ENCODE measurements at regions not wholly inside any gene's neighbourhood (a gene's known extent, or its start where the extent isn't known, plus 50 kb on each side); places are given as distances from the start of the nearest gene placed in this dataset.
"Not testable (repeated sequence)": the region's sequence is repeated elsewhere in the genome, so short reads cannot be mapped to it uniquely, and the experiment has no call there.

DNA sequence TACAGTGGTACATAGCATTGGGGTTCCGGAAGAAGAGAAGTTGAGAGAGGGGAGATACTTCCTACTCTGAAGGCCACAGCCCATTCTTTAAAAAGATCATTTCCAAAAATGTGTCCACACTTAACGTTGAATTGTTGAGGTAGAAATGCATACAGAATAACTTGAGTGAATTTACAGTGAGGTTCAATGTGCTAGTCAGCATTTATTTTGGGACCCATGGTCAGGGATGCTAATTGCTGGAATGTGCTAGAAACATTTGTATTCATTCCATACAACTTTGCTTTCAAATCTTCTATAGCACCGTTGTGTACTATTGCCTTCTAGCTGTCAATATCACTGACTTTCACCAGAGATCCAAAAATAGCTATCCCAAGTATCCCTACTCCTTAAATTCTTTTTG is 325.9 kb downstream of the SATB2 start:
- DNase-seq = no peak
- ATAC-seq = no peak

DNA sequence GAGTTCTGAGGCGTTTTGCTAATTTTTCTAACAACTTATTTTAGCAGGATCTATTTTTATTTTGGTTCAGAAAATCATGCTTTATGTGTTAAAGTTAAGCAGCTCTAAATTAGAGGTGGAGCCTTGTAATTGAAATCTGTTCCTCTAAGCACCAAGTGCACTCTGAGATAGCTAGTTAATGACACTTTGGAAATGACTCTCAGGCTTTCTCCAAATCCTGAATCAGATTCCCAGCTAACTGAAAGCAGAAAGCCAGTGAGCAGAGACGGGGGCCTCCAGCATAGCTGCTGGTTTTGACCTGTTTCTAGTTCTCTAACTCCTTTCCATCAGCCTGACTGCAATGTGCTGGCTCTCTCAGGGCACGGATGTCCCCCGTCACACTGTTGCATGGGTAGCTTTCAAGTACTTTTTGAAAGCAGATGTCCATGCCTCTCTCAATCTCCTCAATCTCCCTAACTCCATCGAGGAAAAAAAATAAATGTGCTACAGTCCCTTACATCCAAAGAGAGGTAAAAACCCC is 326.5 kb downstream of the SATB2 start:
- no peak for DNase-seq
- no peak for ATAC-seq

DNA sequence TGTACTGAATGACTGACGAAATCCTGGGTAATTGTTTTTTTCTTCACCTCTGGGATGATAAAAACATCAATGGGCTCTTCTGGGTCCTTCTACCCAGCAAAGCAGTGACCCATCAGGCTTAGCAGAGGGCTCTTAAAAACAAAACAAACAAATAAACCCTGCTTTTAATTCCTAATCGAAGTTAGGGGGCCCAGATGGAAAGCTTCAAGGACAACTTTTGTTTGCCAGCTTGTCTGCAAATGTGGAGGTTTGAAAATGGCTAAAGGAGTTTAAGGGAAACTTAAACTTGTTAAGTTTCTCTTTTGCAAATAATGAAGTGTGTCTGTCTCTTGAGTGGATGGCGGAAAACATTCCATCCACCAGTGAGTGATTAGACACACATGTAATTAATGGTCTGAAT is 327.2 kb downstream of the SATB2 start:
- ATAC-seq (no peak), DNase-seq (no peak)

DNA sequence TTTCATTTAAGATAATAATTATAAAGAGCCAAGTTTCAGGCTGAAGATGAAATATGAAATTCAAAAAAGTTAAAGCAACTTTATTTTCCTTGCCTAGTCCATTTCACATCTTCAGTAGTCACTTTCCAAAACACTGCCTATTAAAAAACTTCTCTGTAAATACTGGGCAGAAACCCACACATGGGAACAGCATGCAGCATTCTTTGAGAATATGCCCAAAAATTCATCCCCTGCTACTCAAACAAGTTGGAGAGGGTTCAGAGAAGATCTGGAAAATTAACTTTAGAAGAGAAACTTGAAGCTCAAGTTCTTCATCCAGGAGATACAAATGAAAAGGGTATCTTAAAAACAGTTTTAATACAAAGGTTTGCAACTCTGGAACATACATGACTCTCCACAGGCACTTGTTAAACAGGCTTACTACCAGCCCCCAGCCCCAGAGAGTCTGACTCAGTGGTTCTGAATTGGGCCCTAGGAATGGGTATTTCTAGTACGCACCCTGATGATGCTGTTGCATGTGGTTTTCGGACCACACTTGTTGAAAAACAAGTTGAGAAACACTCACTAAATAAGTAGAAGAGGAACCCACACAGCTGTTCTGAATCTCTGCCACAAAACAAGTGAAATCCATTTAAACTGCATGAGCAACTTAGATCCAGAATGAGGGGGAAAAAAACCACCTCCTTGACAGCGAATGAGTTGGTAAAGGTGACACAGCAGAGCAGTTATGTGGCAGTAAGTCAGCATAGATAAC is 329.1 kb downstream of the SATB2 start:
- no peak for DNase-seq
- ATAC-seq = no peak

DNA sequence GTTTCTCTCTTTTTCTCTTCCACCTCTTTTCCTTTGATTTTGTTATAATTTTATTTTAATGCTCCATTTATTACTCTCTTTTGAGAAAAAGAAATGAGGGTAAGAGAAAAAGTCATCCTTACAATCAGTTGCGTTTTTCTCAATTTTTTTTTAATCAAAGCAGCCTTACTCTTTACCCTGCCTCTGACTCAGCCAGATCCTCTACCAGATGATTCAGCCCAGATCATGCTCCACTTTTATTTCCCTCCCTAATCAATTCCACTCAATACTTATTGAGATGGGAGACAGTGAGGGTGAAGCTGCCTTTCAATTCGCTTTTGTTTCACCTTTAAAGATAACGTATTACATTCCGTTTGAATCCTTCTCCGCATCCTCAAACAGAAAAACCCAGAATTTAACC is 337.9 kb downstream of the SATB2 start:
- DNase-seq = no peak
- ATAC-seq = no peak

DNA sequence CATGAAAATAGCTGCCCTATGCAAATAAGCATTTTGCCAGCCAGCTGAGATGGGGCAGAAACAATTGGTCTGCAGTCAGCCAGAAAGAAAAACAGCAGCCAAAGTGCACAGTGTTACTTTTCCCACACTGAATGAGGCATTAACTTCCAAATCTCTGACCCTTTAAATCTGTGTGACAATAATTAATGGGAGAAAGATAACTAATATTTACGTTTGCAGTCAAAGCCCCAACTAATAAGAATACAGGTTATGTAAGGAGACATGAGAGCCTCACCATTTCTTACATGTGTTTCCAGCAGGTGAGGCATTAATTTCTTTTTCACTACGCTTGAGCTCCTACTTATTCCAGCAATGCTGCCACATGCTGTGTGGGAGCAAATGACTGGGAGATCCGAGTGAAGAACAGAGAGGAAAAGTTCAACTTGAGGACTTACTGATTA is 339.0 kb downstream of the SATB2 start:
- ATAC-seq (no peak), DNase-seq (no peak)

DNA sequence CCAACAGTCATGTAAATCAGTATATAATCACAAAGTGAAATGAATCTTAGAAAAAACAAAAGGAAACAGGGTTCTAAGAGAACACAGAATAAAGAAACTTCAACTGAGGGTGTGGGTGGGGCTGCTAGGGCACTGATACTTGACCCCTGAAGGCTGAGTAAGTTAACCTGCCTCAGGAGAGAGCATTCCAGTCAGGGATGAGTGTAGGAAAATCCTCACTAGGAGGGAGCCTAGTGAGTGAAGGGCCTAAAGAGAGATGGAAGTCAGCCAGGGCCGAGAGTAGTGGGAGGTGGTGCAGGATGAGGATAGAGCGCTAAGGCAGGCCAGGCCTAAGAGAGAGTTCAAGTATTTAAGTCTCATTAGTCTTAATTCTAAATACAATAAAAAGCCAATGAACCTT is 342.6 kb downstream of the SATB2 start:
- no peak for DNase-seq
- no peak for ATAC-seq

DNA sequence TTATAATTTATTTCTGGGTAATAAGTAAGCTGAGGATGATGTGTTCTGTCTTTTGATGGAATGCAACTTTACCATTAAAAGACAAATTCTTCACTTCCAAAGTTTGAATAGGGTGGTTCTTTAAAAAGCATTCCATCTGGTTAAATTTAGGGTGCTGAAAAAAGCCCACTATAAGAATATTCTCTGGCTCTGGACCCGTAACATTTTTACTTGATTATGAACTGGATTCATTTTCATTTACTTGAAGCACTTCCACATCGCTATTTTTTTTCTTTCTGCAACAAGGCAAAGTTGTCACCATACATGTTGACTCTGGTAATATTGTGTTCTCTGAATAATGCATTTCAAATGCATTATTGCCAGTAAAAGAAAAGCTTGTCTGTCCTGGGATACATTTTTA is 344.6 kb downstream of the SATB2 start:
- ATAC-seq = no peak
- no peak for DNase-seq

DNA sequence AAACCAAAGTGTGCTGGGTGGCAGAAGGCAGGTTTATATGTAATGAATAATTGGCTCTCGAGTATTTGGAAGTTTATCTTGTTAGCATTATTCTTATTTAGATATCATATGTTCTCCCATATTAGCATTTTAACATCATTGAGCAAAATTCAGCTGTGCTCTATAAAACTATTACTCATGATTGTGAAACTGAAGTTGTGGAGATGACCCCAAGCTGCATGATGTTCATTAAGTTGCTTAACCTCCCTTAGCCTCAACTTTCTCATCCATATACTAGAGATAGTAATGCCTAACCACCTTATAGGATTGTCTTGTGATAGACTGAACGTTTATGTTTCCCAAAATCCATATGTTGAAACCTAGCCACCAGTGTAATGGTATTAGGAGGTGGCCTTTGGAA is 346.3 kb downstream of the SATB2 start:
- ATAC-seq = no peak
- DNase-seq = no peak

DNA sequence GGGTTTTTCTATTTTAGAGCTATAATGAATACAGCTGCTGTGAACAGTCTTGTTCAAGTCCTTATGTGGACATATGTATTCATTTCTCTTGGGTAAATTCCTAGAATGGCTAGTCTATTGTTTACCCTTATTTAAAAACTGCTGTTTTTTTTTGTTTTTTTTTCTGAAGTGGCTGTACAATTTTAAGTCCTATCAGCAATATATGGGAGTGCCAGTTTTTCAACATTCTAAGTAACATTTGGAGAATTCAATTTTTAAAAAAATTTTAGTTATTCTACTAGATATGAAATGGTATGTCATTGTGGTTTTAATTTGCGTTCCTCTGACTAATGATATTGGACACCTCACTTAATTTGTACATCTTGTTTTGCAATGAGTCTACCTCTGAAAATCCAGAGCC is 349.7 kb downstream of the SATB2 start:
- ATAC-seq (no peak), DNase-seq (no peak)

DNA sequence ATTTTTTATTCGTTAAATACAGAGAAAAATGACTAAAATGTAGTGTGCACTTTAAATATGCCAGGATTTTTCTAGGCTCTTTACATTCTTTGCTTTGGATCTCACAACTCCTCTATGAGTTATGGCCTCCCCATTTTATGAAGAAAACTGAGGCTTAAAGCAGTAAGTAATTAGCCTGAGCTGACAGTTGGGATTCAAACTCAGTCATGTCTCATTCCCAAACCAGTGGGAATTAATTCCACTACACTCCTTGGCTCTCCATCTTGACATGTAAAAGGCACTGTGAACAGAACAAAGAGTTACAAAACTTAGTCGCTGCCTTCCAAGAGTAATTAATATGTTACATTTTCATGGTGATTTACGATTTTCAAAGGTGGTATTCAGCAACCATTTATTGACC is 351.9 kb downstream of the SATB2 start:
- no peak for DNase-seq

DNA sequence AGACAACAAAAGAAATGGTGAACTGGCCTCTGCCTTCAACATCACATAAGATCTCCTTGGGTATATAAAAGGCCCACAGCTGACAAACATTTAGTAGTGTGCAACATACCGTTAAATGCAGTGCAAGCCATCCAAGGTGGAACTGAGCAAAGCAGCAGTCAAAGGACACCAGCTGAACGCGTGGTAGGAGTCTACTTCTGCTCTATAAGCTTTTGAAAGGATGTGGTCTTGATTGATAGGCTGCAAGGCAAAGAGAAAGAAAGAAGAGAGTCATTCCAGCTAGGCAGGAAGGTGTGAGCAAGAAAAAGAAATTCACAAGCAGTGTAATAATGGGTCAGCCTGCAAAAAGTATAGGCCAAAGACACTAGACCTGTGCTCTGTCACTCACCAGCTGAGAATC is 356.3 kb downstream of the SATB2 start:
- peak; percentile 32 for ATAC-seq
- DNase-seq = no peak

More for the DNA sequence above, 351.9 kb downstream of the SATB2 start:
- ATAC-seq = no peak

DNA sequence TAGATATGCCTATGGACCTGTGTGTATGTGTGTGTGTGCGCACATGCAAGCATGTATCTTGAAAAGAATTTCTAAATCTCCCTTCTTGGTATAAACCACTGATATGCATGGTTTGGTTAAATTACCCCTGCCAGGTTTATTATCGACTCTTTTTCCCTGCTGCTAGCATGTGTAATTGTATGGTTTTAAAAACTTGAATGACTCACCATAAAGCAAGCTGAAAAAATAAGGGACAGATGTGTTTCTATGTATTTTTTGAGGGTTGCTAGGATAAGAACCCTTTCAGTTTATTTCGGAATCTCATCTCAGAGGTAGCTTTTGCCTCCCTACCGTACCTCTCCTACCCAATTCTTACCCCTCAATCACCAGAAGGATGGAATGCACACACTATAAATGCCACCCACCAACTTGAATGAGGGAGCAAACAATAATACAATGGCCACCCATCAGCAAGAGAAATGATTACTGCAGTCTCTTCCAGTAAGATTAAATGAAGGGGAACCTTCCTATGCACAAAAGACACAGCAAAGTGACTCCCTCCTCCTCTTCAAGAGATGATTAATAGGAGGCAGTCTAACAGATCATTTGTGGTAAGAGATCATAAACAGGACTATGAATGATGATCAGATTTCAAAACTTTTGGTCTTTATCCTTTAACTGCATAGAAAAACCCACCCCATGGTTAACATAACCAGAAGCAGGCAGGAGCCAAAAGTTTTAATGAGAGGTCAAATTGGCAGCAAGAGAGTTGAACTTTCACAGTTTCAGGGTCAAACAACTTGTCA is 357.2 kb downstream of the SATB2 start:
- DNase-seq = no peak

DNA sequence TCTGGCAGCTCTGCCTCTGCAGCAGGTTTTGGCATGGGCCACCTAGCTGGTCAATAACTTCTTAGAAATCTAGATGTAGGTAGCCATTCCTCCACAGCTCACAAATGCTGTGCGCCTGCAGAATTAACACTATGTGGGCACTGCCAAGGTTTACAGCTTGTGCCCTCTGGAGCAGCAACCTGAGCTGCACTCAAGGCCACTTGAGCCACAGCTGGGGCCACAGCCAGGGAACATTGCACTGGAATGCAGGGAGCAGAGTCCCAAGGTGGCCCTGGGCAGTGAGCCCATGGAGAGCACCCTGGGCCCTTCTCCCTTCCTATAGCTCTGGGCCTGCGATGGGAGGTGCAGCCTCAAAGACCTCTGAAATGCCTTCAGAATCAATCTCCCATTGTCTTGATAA is 365.3 kb downstream of the SATB2 start:
- ATAC-seq (no peak), DNase-seq (no peak)

More for the DNA sequence above, 357.2 kb downstream of the SATB2 start:
- no peak for ATAC-seq

DNA sequence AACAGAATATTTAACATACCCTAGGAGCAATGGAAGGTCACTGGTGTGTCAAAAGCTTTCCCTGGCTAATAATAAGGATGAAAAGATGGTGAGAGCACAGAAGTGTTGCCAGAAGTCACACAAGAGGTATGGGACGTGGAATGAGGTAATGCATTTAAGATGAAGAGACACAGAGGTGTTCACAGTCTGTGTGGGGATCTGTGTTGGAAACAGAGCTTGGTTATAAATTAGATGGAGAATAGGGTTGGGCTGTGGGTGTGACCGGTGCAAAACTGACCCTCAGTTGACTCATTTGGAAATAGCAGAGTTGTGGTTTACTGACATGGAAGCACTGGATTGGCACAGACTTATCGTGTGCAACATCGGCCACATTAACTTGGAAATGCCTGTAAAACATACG is 372.5 kb downstream of the SATB2 start:
- ATAC-seq = no peak
- DNase-seq = no peak

DNA sequence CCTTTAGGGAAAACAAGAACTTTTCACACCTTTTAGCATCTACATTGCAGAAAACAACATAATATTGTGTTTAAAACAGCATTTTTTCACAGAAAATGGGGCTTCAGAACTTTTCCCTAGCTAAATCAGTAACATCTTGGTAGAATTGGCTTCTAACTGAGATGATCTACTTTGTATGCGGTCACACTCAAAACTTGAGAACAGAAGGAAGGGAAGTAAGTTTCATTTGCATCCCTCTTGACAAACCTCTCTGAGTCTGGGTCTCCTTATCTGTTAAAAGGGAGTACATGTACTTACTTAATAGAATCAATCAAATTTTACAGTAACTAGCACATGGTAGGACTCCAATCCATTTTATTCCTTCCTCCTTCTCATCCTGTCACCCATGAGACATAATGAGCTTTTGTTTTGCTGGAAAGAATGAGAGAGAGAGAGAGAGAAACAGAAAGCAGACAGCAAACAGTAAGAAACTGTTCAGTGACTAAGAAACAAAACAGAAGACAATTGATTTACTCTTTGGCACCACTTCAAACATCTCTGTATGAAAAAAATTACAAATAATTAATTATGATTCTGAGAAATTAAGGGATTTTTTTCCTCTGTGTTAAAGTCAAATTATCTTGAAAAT is 387.3 kb downstream of the SATB2 start:
- no peak for ATAC-seq
- DNase-seq = no peak

DNA sequence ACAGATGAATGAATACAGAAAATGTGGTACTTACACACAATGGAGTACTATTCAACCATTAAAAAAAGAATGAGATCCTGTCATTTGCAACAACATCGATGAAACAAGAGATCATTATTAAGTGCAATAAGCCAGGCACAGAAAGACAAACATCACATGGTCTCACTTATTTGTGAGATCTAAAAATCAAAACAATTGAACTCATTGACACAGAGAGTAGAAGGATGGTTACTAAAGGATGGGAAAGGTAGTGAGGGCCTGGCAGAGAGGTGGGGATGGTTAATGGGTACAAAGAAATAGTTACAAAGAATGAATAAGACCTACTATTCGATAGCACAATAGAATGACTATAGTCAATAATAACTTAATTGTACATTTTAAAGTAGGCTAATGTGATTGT is 393.5 kb downstream of the SATB2 start:
- ATAC-seq (no peak), DNase-seq (no peak)

DNA sequence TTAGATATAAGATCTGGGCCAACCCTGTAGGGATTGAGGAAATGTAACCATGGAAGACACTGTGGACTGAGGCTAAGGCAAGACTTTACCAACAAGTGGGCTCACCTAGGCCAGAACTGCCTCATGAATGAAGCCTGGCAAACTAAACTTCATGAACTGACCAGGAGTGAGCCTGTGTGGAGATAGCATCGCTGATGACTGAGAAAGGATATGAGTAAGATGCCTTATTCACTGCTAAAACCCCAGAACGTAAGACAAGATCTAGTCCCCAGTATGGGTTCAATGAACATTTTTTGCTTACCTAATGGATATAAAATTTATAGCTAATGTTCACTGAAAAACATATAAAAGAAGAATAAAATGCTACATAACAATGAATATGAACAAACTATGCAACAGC is 399.8 kb downstream of the SATB2 start:
- DNase-seq (no peak), ATAC-seq (no peak)

DNA sequence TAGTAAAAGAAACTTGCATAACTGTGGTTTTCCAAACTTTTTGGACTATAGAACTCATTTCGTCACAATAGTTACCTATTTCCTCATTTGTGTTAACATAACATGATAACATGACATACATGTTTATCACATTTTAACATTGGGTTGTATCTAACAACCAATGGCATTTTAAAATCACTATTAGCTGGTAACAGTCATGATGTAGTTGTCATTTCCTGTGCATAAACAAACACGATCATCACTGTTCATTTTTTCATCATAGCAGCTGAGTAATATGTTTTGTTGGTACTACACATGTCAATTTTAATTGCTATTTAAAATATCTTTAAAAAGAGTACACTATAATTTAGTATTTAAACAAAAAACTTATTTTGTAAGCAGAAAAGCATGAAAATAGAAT is 402.4 kb downstream of the SATB2 start:
- ATAC-seq = no peak
- DNase-seq = no peak

DNA sequence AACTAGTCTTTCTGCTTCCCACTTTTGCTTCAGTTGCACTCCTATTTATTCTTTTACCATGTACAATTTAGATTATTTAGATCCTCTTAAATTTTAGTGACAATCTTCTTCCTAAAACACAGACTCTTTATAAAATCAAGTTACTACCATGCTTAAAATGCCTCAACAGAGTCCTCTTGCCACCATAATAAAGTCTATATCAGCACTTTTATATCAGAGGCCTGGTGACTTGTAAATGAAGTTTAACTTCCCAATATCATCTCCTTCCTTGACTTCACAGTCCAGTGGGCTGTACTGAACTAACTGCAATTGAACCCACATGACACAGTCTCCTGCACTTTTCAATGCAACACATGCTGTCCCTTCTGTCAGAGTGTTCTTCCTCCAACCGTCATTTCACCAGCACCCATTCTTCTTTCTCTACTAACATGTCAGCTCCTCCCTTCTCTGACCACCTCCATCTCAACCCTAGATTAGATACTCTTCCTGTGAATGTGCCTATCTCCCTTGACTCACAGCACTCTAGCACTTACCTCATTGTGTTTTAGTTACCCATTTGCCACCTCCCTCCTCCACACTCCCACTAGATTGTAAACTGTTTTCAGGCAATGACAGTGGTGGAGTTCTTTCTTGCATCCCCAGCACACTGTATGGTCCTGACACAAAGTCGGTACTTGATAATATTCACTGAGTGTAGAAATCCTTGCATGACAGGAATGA is 414.9 kb downstream of the SATB2 start:
- no peak for ATAC-seq
- DNase-seq = no peak

DNA sequence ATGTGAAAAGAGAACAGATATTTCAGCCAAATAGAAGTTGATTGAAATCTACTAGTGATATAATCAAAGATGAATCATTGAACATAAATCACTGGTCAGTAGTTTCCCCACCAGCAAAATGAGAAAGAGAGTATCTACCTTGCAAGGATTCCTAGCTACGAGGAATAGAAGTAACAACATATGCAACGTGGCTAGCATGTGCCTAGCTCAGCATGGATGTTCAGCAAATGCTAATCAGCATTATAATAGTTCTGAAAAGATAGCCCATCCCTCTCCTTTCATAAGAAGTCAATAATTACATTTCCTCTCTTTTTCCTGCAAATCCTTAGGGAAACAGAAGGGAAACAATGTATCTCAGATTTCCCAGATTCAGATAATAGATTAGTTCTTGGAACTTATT is 417.2 kb downstream of the SATB2 start:
- no peak for ATAC-seq
- no peak for DNase-seq

DNA sequence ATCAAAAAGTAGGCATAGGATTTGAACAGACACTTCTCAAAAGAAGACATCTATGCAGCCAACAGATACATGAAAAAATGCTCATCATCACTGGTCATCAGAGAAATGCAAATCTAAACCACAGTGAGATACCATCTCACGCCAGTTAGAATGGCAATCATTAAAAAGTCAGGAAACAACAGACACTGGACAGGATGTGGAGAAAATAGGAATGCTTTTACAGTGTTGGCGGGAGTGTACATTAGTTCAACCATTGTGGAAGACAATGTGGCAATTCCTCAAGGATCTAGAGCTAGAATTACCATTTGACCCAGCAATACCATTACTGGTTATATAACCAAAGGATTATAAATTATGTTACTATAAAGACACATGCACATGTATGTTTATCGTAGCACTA is 424.0 kb downstream of the SATB2 start:
- DNase-seq, ATAC-seq: not testable (repeated sequence)

Measured in stimulated activated naive CD8-positive, alpha-beta T cell treated with anti-CD3 and anti-CD28 coated beads, Interleukin-15, Interleukin-2, amounts not matched to agents 100 U/mL and 50 U/mL, for 24 hours (primary cell).